ENCODE measurements at regions not wholly inside any gene's neighbourhood (a gene's known extent, or its start where the extent isn't known, plus 50 kb on each side); places are given as distances from the start of the nearest gene placed in this dataset.

GRCh38 chr3:88912294-88912877 lies 195.0 kb upstream of the EPHA3 start:
- no peak overlapping the region for H2AFZ ChIP-seq (ENCODE audit: low read length)
- TF ChIP-seq CTCF (conservative IDR thresholded peaks at IDR 0.05 in 1 of 2, IDR thresholded peaks at IDR 0.05 in 1 of 2; ENCODE audit: low read depth in 1 of 2, low read length in 2 of 2) (no peak), EZH2 (IDR thresholded peaks at IDR 0.05; ENCODE audit: low read length, missing control alignments) (no peak)

GRCh38 chr3:88918841-88919240 lies 188.6 kb upstream of the EPHA3 start:
- H3K27ac ChIP-seq (ENCODE audit: insufficient read depth, low read length): no peak overlapping the region
- DNase-seq (ENCODE audit: low read depth in 2 of 2): no peak
- no peak overlapping the region for H3K4me3 ChIP-seq (replicated peaks in 1 of 4; ENCODE audit: control extremely low read depth in 1 of 4, insufficient read depth in 1 of 4, low read depth in 3 of 4, low read length in 4 of 4)
- TF ChIP-seq EZH2 (IDR thresholded peaks at IDR 0.05; ENCODE audit: low read length, missing control alignments): no peak
- TF ChIP-seq CTCF (conservative IDR thresholded peaks at IDR 0.05 in 1 of 2, IDR thresholded peaks at IDR 0.05 in 1 of 2; ENCODE audit: low read depth in 1 of 2, low read length in 2 of 2): no peak
- H3K79me2 ChIP-seq (ENCODE audit: control insufficient read depth, insufficient read depth, low read length): no peaks in the 10 kb centered on the region
- H2AFZ ChIP-seq (ENCODE audit: low read length): no peak overlapping the region
- no peaks in the 10 kb centered on the region for H3K9me3 ChIP-seq (ENCODE audit: control insufficient read depth, insufficient read depth, low read depth, low read length)
- H3K4me2 ChIP-seq (ENCODE audit: extremely low read depth, insufficient read depth, low read length): no peak overlapping the region
- no peaks in the 10 kb centered on the region for H4K20me1 ChIP-seq (ENCODE audit: control insufficient read depth, extremely low read depth, insufficient read depth, low read length)
- no peaks in the 10 kb centered on the region for H3K36me3 ChIP-seq (ENCODE audit: control insufficient read depth, insufficient read depth, low read length)
- no peaks in the 10 kb centered on the region for H3K27me3 ChIP-seq (ENCODE audit: control insufficient read depth, insufficient read depth, low read length)
- H3K4me1 ChIP-seq (ENCODE audit: control insufficient read depth, extremely low read depth, insufficient read depth, low read length): no peaks in the 10 kb centered on the region
- no peak overlapping the region for H3K9ac ChIP-seq (ENCODE audit: insufficient read depth, low read length)

More at GRCh38 chr3:88912294-88912877, 195.0 kb upstream of the EPHA3 start:
- no peaks in the 10 kb centered on the region for H3K27me3 ChIP-seq (ENCODE audit: control insufficient read depth, insufficient read depth, low read length)
- no peaks in the 10 kb centered on the region for H3K9me3 ChIP-seq (ENCODE audit: control insufficient read depth, insufficient read depth, low read depth, low read length)
- H3K4me2 ChIP-seq (ENCODE audit: extremely low read depth, insufficient read depth, low read length): no peak overlapping the region
- no peaks in the 10 kb centered on the region for H3K36me3 ChIP-seq (ENCODE audit: control insufficient read depth, insufficient read depth, low read length)
- H3K4me3 ChIP-seq (replicated peaks in 1 of 4; ENCODE audit: control extremely low read depth in 1 of 4, insufficient read depth in 1 of 4, low read depth in 3 of 4, low read length in 4 of 4): no peak overlapping the region
- H4K20me1 ChIP-seq (ENCODE audit: control insufficient read depth, extremely low read depth, insufficient read depth, low read length): no peaks in the 10 kb centered on the region
- no peaks in the 10 kb centered on the region for H3K4me1 ChIP-seq (ENCODE audit: control insufficient read depth, extremely low read depth, insufficient read depth, low read length)
- no peaks in the 10 kb centered on the region for H3K79me2 ChIP-seq (ENCODE audit: control insufficient read depth, insufficient read depth, low read length)
- H3K9ac ChIP-seq (ENCODE audit: insufficient read depth, low read length): no peak overlapping the region
- DNase-seq (ENCODE audit: low read depth in 2 of 2): no peak
- H3K27ac ChIP-seq (ENCODE audit: insufficient read depth, low read length): no peak overlapping the region

GRCh38 chr3:88921986-88922385 lies 185.4 kb upstream of the EPHA3 start:
- Histone ChIP-seq H3K27ac (ENCODE audit: insufficient read depth, low read length) (no peak overlapping the region), H3K79me2 (ENCODE audit: control insufficient read depth, insufficient read depth, low read length) (no peaks in the 10 kb centered on the region), H3K36me3 (ENCODE audit: control insufficient read depth, insufficient read depth, low read length) (no peaks in the 10 kb centered on the region), H2AFZ (ENCODE audit: low read length) (no peak overlapping the region), H4K20me1 (ENCODE audit: control insufficient read depth, extremely low read depth, insufficient read depth, low read length) (no peaks in the 10 kb centered on the region), H3K9me3 (ENCODE audit: control insufficient read depth, insufficient read depth, low read depth, low read length) (no peaks in the 10 kb centered on the region), H3K9ac (ENCODE audit: insufficient read depth, low read length) (no peak overlapping the region), H3K27me3 (ENCODE audit: control insufficient read depth, insufficient read depth, low read length) (no peaks in the 10 kb centered on the region), H3K4me2 (ENCODE audit: extremely low read depth, insufficient read depth, low read length) (no peak overlapping the region), H3K4me3 (replicated peaks in 1 of 4; ENCODE audit: control extremely low read depth in 1 of 4, insufficient read depth in 1 of 4, low read depth in 3 of 4, low read length in 4 of 4) (no peak overlapping the region), H3K4me1 (ENCODE audit: control insufficient read depth, extremely low read depth, insufficient read depth, low read length) (no peaks in the 10 kb centered on the region)
- TF ChIP-seq EZH2 (IDR thresholded peaks at IDR 0.05; ENCODE audit: low read length, missing control alignments) (no peak), CTCF (conservative IDR thresholded peaks at IDR 0.05 in 1 of 2, IDR thresholded peaks at IDR 0.05 in 1 of 2; ENCODE audit: low read depth in 1 of 2, low read length in 2 of 2) (no peak)
- no peak for DNase-seq (ENCODE audit: low read depth in 2 of 2)
